DND-41 (cell line): ENCODE measurements at regions not wholly inside any gene's neighbourhood (a gene's known extent, or its start where the extent isn't known, plus 50 kb on each side); places are given as distances from the start of the nearest gene placed in this dataset.

Source experiments
- CTCF ChIP-seq: IDR thresholded peaks from 2 replicates; pipeline ENCODE4 v1.5.1; 2012; ENCODE audit warnings: borderline replicate concordance, low read length, moderate library complexity, mild to moderate bottlenecking; ENCODE audit not compliant: poor library complexity, severe bottlenecking; ENCODE audit errors: extremely low read depth
- EZH2 ChIP-seq: IDR thresholded peaks from 3 replicates; pipeline ENCODE4 v1.6.1; 2012; ENCODE audit warnings: borderline replicate concordance, low read depth, mild to moderate bottlenecking, moderate library complexity, low read length, inconsistent platforms; ENCODE audit not compliant: severe bottlenecking

GRCh38 chr10:90213346-90213745 is 512.0 kb downstream of the KIF20B start:
- TF ChIP-seq CTCF = no peak
- TF ChIP-seq EZH2 = no peak
